Neuronal stem cell (in vitro differentiated cells): ENCODE measurements at regions not wholly inside any gene's neighbourhood (a gene's known extent, or its start where the extent isn't known, plus 50 kb on each side); places are given as distances from the start of the nearest gene placed in this dataset.

Source experiments
- DNase-seq: peaks from one replicate; pipeline ENCODE4 v3.0.0-alpha.2; 2013; ENCODE audit warnings: low spot score
- H2AFZ ChIP-seq: one replicate; pipeline ENCODE4 v1.6.1; 2013; ENCODE audit warnings: mild to moderate bottlenecking, low read length, inconsistent platforms
- H2AK5ac ChIP-seq: 2 replicates; pipeline ENCODE4 v1.6.1; 2013; ENCODE audit warnings: low read depth, mild to moderate bottlenecking, inconsistent platforms, low read length, moderate library complexity, mixed read lengths
- H2BK120ac ChIP-seq: 2 replicates; pipeline ENCODE4 v1.6.1; 2013; ENCODE audit warnings: low read depth, mild to moderate bottlenecking, inconsistent platforms, low read length, moderate library complexity, mixed read lengths
- H2BK12ac ChIP-seq: one replicate; pipeline ENCODE4 v1.6.1; 2013; ENCODE audit warnings: low read length, inconsistent platforms
- H2BK15ac ChIP-seq: 2 replicates; pipeline ENCODE4 v1.6.1; 2013; ENCODE audit warnings: mild to moderate bottlenecking, low read length, inconsistent platforms, mixed read lengths
- H2BK5ac ChIP-seq: one replicate; pipeline ENCODE4 v1.6.1; 2013; ENCODE audit warnings: inconsistent platforms, mild to moderate bottlenecking, low read length, moderate library complexity
- H3K14ac ChIP-seq: one replicate; pipeline ENCODE4 v1.6.1; 2013; ENCODE audit warnings: low read length, inconsistent platforms
- H3K18ac ChIP-seq: 2 replicates; pipeline ENCODE4 v1.6.1; 2013; ENCODE audit warnings: low read length, inconsistent platforms
- H3K23ac ChIP-seq: 2 replicates; pipeline ENCODE4 v1.6.1; 2013; ENCODE audit warnings: low read depth, mild to moderate bottlenecking, mixed read lengths, low read length, inconsistent platforms; ENCODE audit not compliant: poor library complexity
- H3K27ac ChIP-seq: replicated peaks from 3 replicates; pipeline ENCODE4 v1.5.1; 2013; ENCODE audit warnings: low read length, inconsistent platforms
- H3K27me3 ChIP-seq, 3 experiments: 2 replicates each; pipeline ENCODE4 v1.6.1; 2013; ENCODE audit warnings: low read length in 3 of 3, mild to moderate bottlenecking in 2 of 3, inconsistent platforms in 1 of 3, low read depth in 1 of 3, mixed read lengths in 1 of 3, moderate library complexity in 1 of 3; ENCODE audit not compliant: control insufficient read depth in 3 of 3, insufficient read depth in 3 of 3
- H3K36me3 ChIP-seq, 2 donors: replicated peaks in 1 of 2; 2 replicates each; pipeline ENCODE4 v1.6.1; 2013; ENCODE audit warnings: low read length in 2 of 2; ENCODE audit not compliant: control insufficient read depth in 2 of 2, insufficient read depth in 2 of 2
- H3K4ac ChIP-seq: 2 replicates; pipeline ENCODE4 v1.6.1; 2013; ENCODE audit warnings: inconsistent platforms, mild to moderate bottlenecking, low read length, moderate library complexity
- H3K4me1 ChIP-seq, 2 donors: 1 replicate in 1 of 2; 2 replicates in 1 of 2; pipeline ENCODE4 v1.6.1; 2013; ENCODE audit warnings: low read length in 2 of 2, low read depth in 1 of 2; ENCODE audit not compliant: control insufficient read depth in 2 of 2, insufficient read depth in 1 of 2
- H3K4me2 ChIP-seq: one replicate; pipeline ENCODE4 v1.6.1; 2013; ENCODE audit warnings: mild to moderate bottlenecking, low read length, inconsistent platforms; ENCODE audit not compliant: insufficient read depth, poor library complexity, severe bottlenecking
- H3K4me3 ChIP-seq, 2 donors: 2 replicates each; pipeline ENCODE4 v1.5.1; 2013; ENCODE audit warnings: low read length in 2 of 2, mild to moderate bottlenecking in 2 of 2, inconsistent platforms in 1 of 2, moderate library complexity in 1 of 2
- H3K79me1 ChIP-seq: one replicate; pipeline ENCODE4 v1.6.1; 2013; ENCODE audit warnings: low read depth, mild to moderate bottlenecking, inconsistent platforms, low read length, moderate library complexity
- H3K9ac ChIP-seq: one replicate; pipeline ENCODE4 v1.6.1; 2013; ENCODE audit warnings: mild to moderate bottlenecking, low read depth, low read length, inconsistent platforms; ENCODE audit not compliant: poor library complexity
- H3K9me3 ChIP-seq, 2 donors: replicated peaks in 1 of 2; 2 replicates each; pipeline versions ENCODE3 to v1.6.1; 2013; ENCODE audit warnings: low read length in 2 of 2, mild to moderate bottlenecking in 2 of 2, inconsistent platforms in 1 of 2, low read depth in 1 of 2, mixed read lengths in 1 of 2, moderate library complexity in 1 of 2; ENCODE audit not compliant: control insufficient read depth in 2 of 2, insufficient read depth in 1 of 2
- H4K8ac ChIP-seq: one replicate; pipeline ENCODE4 v1.6.1; 2013; ENCODE audit warnings: low read depth, mild to moderate bottlenecking, inconsistent platforms, low read length, moderate library complexity
- H4K91ac ChIP-seq: one replicate; pipeline ENCODE4 v1.6.1; 2013; ENCODE audit warnings: low read length, low read depth, mild to moderate bottlenecking, inconsistent platforms; ENCODE audit not compliant: poor library complexity
- WGBS, 2 donors: extraction: QIAGEN DNeasy Blood & Tissue Kit; methylation state at CpG; one replicate each; pipeline ENCODE4 v1.1.7; 2013; ENCODE audit warnings: missing lambda C conversion rate in 2 of 2, mixed read lengths in 1 of 2; ENCODE audit not compliant: insufficient read length in 2 of 2, insufficient replicate concordance in 1 of 2; ENCODE audit errors: extremely low coverage in 2 of 2; 5-methylcytosine and 5-hydroxymethylcytosine counted together

DNA sequence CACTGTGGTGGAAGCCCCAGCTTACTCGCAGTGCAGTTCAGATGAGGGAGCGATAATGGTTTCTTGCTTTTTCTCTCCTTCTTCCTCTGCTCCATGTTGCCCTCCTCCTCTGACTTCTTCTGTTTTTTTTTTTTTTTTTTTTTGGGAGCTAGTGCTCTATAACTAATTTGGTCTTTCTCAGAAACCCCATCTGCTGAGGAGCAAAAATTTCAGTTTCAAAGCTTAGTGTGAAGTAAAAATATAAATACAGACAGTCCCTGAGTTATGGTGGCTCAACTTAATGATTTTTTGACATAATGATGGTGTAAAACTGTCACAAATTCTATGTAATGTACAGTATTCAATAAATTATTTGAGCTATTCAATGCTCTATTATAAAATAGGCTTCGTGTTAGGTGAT is 120.7 kb downstream of the TBX19 start:
- no peak overlapping the region for H2BK15ac ChIP-seq
- no CpG with 5 or more reads among the region's 3 CpGs for WGBS, 2 donors
- H3K27ac ChIP-seq = no peak overlapping the region
- no peak overlapping the region for H2BK120ac ChIP-seq
- H3K18ac ChIP-seq = no peak overlapping the region
- DNase-seq = no peak
- H3K4ac ChIP-seq = no peak overlapping the region
- peaks cover 0 to 7% of the 10 kb centered on the region in 2 donors for H3K4me1 ChIP-seq
- no peak overlapping the region for H3K4me3 ChIP-seq
- H3K9ac ChIP-seq = no peak overlapping the region
- H3K14ac ChIP-seq = no peak overlapping the region
- H2BK5ac ChIP-seq = no peak overlapping the region
- no peak overlapping the region for H2AK5ac ChIP-seq
- H4K8ac ChIP-seq = no peak overlapping the region
- H3K27me3 ChIP-seq = no peaks in the 10 kb centered on the region
- H3K4me2 ChIP-seq = no peak overlapping the region
- H3K9me3 ChIP-seq = no peaks in the 10 kb centered on the region
- H4K91ac ChIP-seq = no peak overlapping the region
- H2AFZ ChIP-seq = no peak overlapping the region
- no peaks in the 10 kb centered on the region for H3K36me3 ChIP-seq
- no peak overlapping the region for H2BK12ac ChIP-seq
- H3K23ac ChIP-seq = no peak overlapping the region
- H3K79me1 ChIP-seq = no peaks in the 10 kb centered on the region

DNA sequence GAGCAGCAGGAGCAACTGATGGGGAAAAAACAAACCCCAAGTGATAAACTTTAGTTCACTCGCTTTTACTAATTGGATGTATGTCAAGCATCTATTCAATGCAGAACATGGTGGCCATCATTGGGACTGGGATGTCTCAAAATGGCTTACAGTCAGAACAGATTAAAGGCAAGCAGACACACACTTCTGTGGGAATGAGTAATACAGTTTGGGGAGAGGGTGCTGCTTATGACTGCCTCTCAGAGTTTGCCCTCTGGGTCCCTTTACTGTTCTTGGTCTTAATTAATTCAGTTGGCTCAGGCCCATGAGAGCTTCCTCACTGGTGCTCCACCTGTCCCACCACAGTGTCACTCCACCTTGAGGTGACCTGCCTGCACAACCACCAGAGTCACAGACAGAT is 119.5 kb downstream of the TBX19 start:
- Histone ChIP-seq H3K14ac (no peak overlapping the region), H2BK12ac (no peak overlapping the region), H2BK5ac (no peak overlapping the region), H3K4me1 (peaks cover 0 to 7% of the 10 kb centered on the region in 2 donors), H2AFZ (no peak overlapping the region), H3K9me3 (no peaks in the 10 kb centered on the region), H4K91ac (no peak overlapping the region), H3K27ac (no peak overlapping the region), H3K79me1 (no peaks in the 10 kb centered on the region), H3K23ac (no peak overlapping the region), H4K8ac (no peak overlapping the region), H2BK15ac (no peak overlapping the region), H2AK5ac (no peak overlapping the region), H3K27me3 (no peaks in the 10 kb centered on the region), H3K4me3 (no peak overlapping the region), H3K18ac (no peak overlapping the region), H3K36me3 (no peaks in the 10 kb centered on the region), H2BK120ac (no peak overlapping the region), H3K9ac (no peak overlapping the region), H3K4ac (no peak overlapping the region), H3K4me2 (no peak overlapping the region)
- no CpG with 5 or more reads among the region's 1 CpG for WGBS, 2 donors
- DNase-seq = no peak

DNA sequence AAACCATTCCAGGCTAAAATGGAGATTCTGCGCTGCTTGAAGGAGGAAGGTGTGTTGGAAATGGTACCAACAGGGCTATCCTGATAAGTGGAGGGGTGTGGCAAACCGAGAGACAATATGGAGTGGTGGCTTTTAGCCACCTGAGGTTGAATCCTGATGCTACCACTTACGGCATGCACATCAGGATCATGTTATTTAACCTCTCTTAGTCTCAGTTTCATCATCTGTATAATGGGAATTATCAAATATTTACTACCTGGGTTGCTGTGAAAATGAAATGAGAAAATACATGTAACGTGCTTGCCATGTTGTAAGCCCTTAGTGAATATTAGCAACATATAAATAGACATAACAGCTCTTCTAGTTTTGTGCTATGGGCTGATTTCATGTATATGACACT is 117.1 kb downstream of the TBX19 start:
- Histone ChIP-seq H2BK12ac (no peak overlapping the region), H3K14ac (no peak overlapping the region), H4K91ac (no peak overlapping the region), H3K27ac (no peak overlapping the region), H3K27me3 (peaks cover 0 to 2% (median 0%) of the 10 kb centered on the region in 3 experiments), H4K8ac (no peak overlapping the region), H2BK15ac (no peak overlapping the region), H3K36me3 (no peaks in the 10 kb centered on the region), H2AK5ac (no peak overlapping the region), H2BK5ac (no peak overlapping the region), H3K9ac (no peak overlapping the region), H3K4ac (no peak overlapping the region), H3K79me1 (no peaks in the 10 kb centered on the region), H3K4me3 (no peak overlapping the region), H3K4me1 (peaks cover 0 to 7% of the 10 kb centered on the region in 2 donors), H3K4me2 (no peak overlapping the region), H2BK120ac (no peak overlapping the region), H2AFZ (no peak overlapping the region), H3K9me3 (no peaks in the 10 kb centered on the region), H3K23ac (no peak overlapping the region), H3K18ac (no peak overlapping the region)
- DNase-seq = no peak
- no CpG with 5 or more reads among the region's 4 CpGs for WGBS, 2 donors

DNA sequence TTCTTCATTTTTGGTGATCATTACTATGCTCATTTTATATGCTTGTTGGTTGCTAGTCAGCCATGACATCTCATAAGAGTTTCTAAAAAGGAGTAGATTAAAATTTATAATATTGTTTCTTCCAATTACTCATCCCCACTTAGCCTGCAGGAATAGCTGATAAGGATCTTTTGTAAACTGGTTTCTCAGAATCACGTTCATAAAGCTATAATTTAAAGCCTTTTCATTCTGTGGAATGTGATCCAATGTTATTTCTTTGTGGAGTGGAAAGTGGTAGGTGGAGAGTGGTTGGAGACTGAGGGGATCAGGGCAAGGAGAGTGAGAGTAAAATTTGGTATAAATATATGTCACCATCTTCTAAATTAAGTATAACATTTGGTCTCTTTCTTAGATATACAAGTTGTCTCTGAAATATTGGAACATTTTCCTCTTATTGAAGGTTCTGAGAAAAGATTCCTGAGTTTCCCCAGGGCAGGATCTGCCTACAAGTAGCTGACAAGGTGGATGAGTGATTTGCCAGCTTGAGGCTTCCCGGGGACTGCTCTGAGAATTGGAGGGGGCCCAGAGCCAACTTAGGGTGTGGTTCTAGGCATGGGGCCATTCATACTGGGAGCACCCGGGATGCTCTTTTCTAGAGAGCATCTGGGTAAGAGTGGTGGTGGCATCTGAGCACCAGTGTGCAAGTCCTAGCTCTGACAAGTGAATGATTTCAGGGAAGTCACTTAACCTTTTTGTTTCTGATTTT is 116.4 kb downstream of the TBX19 start:
- no peak overlapping the region for H2BK5ac ChIP-seq
- H3K79me1 ChIP-seq = no peaks in the 10 kb centered on the region
- H3K4me2 ChIP-seq = no peak overlapping the region
- no CpG with 5 or more reads among the region's 3 CpGs for WGBS, 2 donors
- no peak overlapping the region for H2AFZ ChIP-seq
- no peak overlapping the region for H2AK5ac ChIP-seq
- H2BK15ac ChIP-seq = no peak overlapping the region
- no peak overlapping the region for H3K18ac ChIP-seq
- H3K4me1 ChIP-seq = peaks cover 0 to 9% of the 10 kb centered on the region in 2 donors
- no peak overlapping the region for H2BK120ac ChIP-seq
- H3K36me3 ChIP-seq = no peaks in the 10 kb centered on the region
- no peaks in the 10 kb centered on the region for H3K9me3 ChIP-seq
- H3K23ac ChIP-seq = no peak overlapping the region
- no peak for DNase-seq
- no peak overlapping the region for H3K27ac ChIP-seq
- no peak overlapping the region for H4K91ac ChIP-seq
- no peak overlapping the region for H4K8ac ChIP-seq
- no peak overlapping the region for H3K9ac ChIP-seq
- H3K14ac ChIP-seq = no peak overlapping the region
- no peak overlapping the region for H2BK12ac ChIP-seq
- H3K4ac ChIP-seq = no peak overlapping the region
- H3K4me3 ChIP-seq = no peak overlapping the region
- H3K27me3 ChIP-seq = peaks cover 0 to 2% (median 0%) of the 10 kb centered on the region in 3 experiments
